Loucy (cell line): ENCODE measurements at regions not wholly inside any gene's neighbourhood (a gene's known extent, or its start where the extent isn't known, plus 50 kb on each side); places are given as distances from the start of the nearest gene placed in this dataset.

Experiments
- H2AFZ ChIP-seq: fragments of 200-600 bp; sonication (generic); 2 replicates; pipeline ENCODE4 v1.6.0; 2016; ENCODE audit warnings: antibody characterized with exemption, mild to moderate bottlenecking, low read length, moderate library complexity
- H3F3A ChIP-seq: fragments of 200-600 bp; 2 replicates; pipeline ENCODE4 v1.6.0; 2016; ENCODE audit warnings: antibody characterized with exemption, low read depth, mild to moderate bottlenecking
- H3K27me3 ChIP-seq: fragments of 200-600 bp; sonication (generic); 2 replicates; pipeline ENCODE4 v1.6.1; 2014; ENCODE audit warnings: low read length, mild to moderate bottlenecking; ENCODE audit not compliant: insufficient read depth, poor library complexity, severe bottlenecking
- H3K36me3 ChIP-seq: fragments of 200-600 bp; sonication (generic); 2 replicates; pipeline ENCODE4 v1.6.1; 2016; ENCODE audit warnings: low read length; ENCODE audit not compliant: insufficient read depth
- H3K4me1 ChIP-seq: fragments of 200-600 bp; sonication (generic); 2 replicates; pipeline ENCODE4 v1.5.1; 2014; ENCODE audit warnings: low read length, mild to moderate bottlenecking; ENCODE audit not compliant: insufficient read depth, poor library complexity, severe bottlenecking
- H3K4me2 ChIP-seq: fragments of 200-600 bp; sonication (generic); 2 replicates; pipeline ENCODE4 v1.6.0; 2014; ENCODE audit warnings: antibody characterized with exemption, low read length, low read depth, mild to moderate bottlenecking; ENCODE audit not compliant: poor library complexity, severe bottlenecking
- H3K4me3 ChIP-seq: fragments of 200-600 bp; sonication (generic); 2 replicates; pipeline ENCODE4 v1.5.1; 2014; ENCODE audit warnings: low read length, mild to moderate bottlenecking, mixed read lengths; ENCODE audit not compliant: poor library complexity, severe bottlenecking
- H3K79me2 ChIP-seq: fragments of 200-600 bp; sonication (generic); 2 replicates; pipeline ENCODE4 v1.6.1; 2014; ENCODE audit warnings: low read length; ENCODE audit not compliant: insufficient read depth
- H3K9ac ChIP-seq: fragments of 200-600 bp; sonication (generic); 2 replicates; pipeline ENCODE4 v1.6.0; 2014; ENCODE audit warnings: mild to moderate bottlenecking, low read depth, low read length, moderate library complexity; ENCODE audit not compliant: poor library complexity, severe bottlenecking
- H3K9me2 ChIP-seq: fragments of 200-600 bp; sonication (generic); replicated peaks from 2 replicates; pipeline ENCODE4 v1.6.1; 2016; ENCODE audit warnings: low read depth, low read length, mixed read lengths
- H3K9me3 ChIP-seq: fragments of 200-600 bp; sonication (generic); 2 replicates; pipeline ENCODE4 v1.6.1; 2014; ENCODE audit warnings: mild to moderate bottlenecking, antibody characterized with exemption, low read length, low read depth; ENCODE audit not compliant: insufficient read depth
- H4K20me1 ChIP-seq: fragments of 200-600 bp; sonication (generic); 2 replicates; pipeline ENCODE4 v1.6.0; 2014; ENCODE audit warnings: antibody characterized with exemption, low read length, mild to moderate bottlenecking; ENCODE audit not compliant: insufficient read depth, poor library complexity, severe bottlenecking
- CTCF ChIP-seq: fragments of 200-600 bp; sonication (generic); conservative IDR thresholded peaks from 2 replicates; pipeline ENCODE4 v1.5.1; 2014; ENCODE audit warnings: mild to moderate bottlenecking, antibody characterized with exemption, low read length
- EZH2phosphoT487 ChIP-seq: fragments of 200-600 bp; IDR thresholded peaks from 2 replicates; pipeline ENCODE4 v1.6.1; 2018; ENCODE audit warnings: antibody characterized with exemption, mild to moderate bottlenecking, moderate library complexity, borderline replicate concordance

- Histone ChIP-seq H3K9me3 (no peaks in the 10 kb centered on the region), H3K27me3 (no peaks in the 10 kb centered on the region)
- no peak for TF ChIP-seq EZH2phosphoT487
- TF ChIP-seq CTCF: no peak
These were observed 241.9 kb upstream of the DCN start for GRCh38 chr12:91424506-91424905.

GRCh38 chr12:91423693-91424050, 241.1 kb upstream of the DCN start:
- no peaks in the 10 kb centered on the region for H4K20me1 ChIP-seq
- H3K4me3 ChIP-seq: no peak overlapping the region
- H3K27me3 ChIP-seq: no peaks in the 10 kb centered on the region
- H3K4me2 ChIP-seq: no peak overlapping the region
- no peaks in the 10 kb centered on the region for H3K9me3 ChIP-seq
- no peaks in the 10 kb centered on the region for H3K9me2 ChIP-seq
- no peaks in the 10 kb centered on the region for H3K4me1 ChIP-seq
- H3F3A ChIP-seq: no peaks in the 10 kb centered on the region
- H2AFZ ChIP-seq: no peak overlapping the region
- no peak for TF ChIP-seq CTCF
- no peak for TF ChIP-seq EZH2phosphoT487
- no peak overlapping the region for H3K9ac ChIP-seq
- no peaks in the 10 kb centered on the region for H3K79me2 ChIP-seq
- no peaks in the 10 kb centered on the region for H3K36me3 ChIP-seq

More at GRCh38 chr12:91424506-91424905, 241.9 kb upstream of the DCN start:
- no peaks in the 10 kb centered on the region for H3K79me2 ChIP-seq
- H3F3A ChIP-seq: no peaks in the 10 kb centered on the region
- H2AFZ ChIP-seq: no peak overlapping the region
- no peak overlapping the region for H3K4me3 ChIP-seq
- H3K9me2 ChIP-seq: no peaks in the 10 kb centered on the region
- H3K4me1 ChIP-seq: no peaks in the 10 kb centered on the region
- no peak overlapping the region for H3K4me2 ChIP-seq
- no peak overlapping the region for H3K9ac ChIP-seq
- H4K20me1 ChIP-seq: no peaks in the 10 kb centered on the region
- H3K36me3 ChIP-seq: no peaks in the 10 kb centered on the region

- Histone ChIP-seq H3K4me1 (no peaks in the 10 kb centered on the region), H4K20me1 (no peaks in the 10 kb centered on the region), H3K36me3 (no peaks in the 10 kb centered on the region), H3K9me3 (no peaks in the 10 kb centered on the region), H2AFZ (no peak overlapping the region), H3K9ac (no peak overlapping the region), H3K4me2 (no peak overlapping the region), H3K4me3 (no peak overlapping the region), H3K27me3 (no peaks in the 10 kb centered on the region), H3K79me2 (no peaks in the 10 kb centered on the region), H3F3A (no peaks in the 10 kb centered on the region), H3K9me2 (no peaks in the 10 kb centered on the region)
- TF ChIP-seq EZH2phosphoT487 (no peak), CTCF (no peak)
These were observed 240.4 kb upstream of the DCN start for GRCh38 chr12:91422811-91423692.
